ENCODE measurements at regions not wholly inside any gene's neighbourhood (a gene's known extent, or its start where the extent isn't known, plus 50 kb on each side); places are given as distances from the start of the nearest gene placed in this dataset.

GRCh38 chr16:65306300-65306699 lies 184.4 kb upstream of the CDH11 start:
- TF ChIP-seq CTCF (IDR thresholded peaks at IDR 0.05) (no peak), POLR2A (IDR thresholded peaks at IDR 0.05) (no peak), POLR2AphosphoS5 (IDR thresholded peaks at IDR 0.05) (no peak), EP300 (IDR thresholded peaks at IDR 0.05) (no peak)

All from suprapubic skin (tissue), 4 donors.